Erythroblast (primary cell): ENCODE measurements at regions not wholly inside any gene's neighbourhood (a gene's known extent, or its start where the extent isn't known, plus 50 kb on each side); places are given as distances from the start of the nearest gene placed in this dataset.

ENCODE experiments used
- GATA1 ChIP-seq: IDR thresholded peaks from 2 replicates; pipeline ENCODE4 v1.6.1; 2011; ENCODE audit warnings: low read depth, mild to moderate bottlenecking, control low read depth, low read length, moderate library complexity
- POLR2A ChIP-seq: IDR thresholded peaks from 2 replicates; pipeline ENCODE4 v1.6.1; 2011; ENCODE audit warnings: mild to moderate bottlenecking, low read length

DNA sequence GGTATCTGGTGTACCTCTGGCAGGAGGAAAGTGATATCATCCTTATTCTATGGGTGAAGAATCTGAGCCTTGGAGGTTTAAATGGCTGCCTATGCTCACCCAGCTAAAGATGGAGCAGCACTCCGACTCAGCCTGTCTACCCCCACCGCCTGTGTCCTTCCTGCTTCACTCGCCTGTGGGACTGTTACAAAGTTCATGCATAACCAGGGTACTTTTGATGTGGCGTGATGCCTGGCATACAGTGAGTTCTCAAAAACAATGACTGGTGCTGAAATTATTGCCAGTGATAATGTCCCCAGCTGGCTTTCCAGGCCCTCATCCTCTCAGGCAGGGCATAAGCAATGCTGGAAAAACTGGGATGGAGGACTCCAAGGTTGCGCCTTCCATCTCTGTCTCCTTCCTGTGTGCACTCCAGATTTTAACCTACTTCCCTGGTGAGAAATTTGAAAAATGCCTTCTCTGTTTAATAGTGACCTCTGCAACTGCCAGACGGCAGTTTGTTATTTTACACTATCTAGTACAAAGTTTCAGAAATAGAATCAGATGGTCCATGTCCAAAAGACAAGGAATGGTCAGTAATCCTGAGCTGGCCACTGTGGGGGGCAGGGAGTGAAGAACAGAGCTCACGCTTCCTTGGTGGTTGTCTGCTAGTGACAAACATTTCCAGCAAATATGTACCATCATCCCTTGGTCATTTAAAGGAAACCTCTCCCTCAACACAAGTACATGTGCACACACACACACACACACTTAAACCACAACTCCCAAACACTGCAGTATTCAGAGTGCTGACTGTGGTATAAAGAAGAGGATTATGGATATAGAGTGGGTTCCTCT is 86.5 kb upstream of the NMNAT3 start:
- TF ChIP-seq POLR2A (no peak), GATA1 (no peak)
